ENCODE measurements at regions not wholly inside any gene's neighbourhood (a gene's known extent, or its start where the extent isn't known, plus 50 kb on each side); places are given as distances from the start of the nearest gene placed in this dataset.
A peak's percentile ranks its signal among the peaks of the same experiment; 100 is the strongest.

DNA sequence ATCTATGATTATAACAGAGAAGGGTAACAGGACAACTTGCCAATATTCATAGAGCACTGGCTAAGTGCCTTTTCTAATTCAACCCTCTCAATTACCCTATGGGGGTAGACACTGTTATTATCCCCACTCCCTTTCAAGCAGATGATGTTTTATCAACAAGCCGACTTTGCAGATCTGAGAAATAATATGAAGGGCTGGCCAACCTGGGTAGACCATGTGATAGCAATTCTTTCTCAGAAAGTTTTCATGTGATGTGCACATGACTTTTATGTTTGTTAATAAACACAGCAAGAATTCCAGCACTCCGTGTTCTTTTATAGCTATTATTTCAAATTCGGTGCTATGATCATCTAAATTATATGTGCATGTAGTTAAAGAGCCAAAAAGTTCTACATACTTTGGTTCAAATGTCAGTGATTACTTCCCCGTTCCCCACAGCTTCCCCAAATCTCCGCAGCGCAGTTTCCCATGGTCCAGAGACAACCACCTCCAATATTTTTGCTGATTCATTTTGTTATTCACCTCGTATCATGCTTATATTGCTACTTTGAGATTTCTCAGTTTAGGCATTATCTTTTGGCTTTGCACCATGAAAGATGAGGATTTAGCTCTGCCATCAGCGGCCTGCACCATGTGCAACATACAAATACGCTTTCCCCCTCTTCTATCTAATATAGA, 96.7 kb upstream of the GADD45A start:
- no peak overlapping the region for H3K18ac ChIP-seq (ENCODE audit: low read length)
- no peaks in the 10 kb centered on the region for H3K36me3 ChIP-seq (replicated peaks in 1 of 2; ENCODE audit: control insufficient read depth in 2 of 2, insufficient read depth in 2 of 2, low read length in 2 of 2)
- H2AFZ ChIP-seq (ENCODE audit: low read length), result no peak overlapping the region
- H3K9me3 ChIP-seq (replicated peaks in 1 of 2; ENCODE audit: control insufficient read depth in 2 of 2, insufficient read depth in 1 of 2, low read depth in 1 of 2, low read length in 2 of 2), result no peaks in the 10 kb centered on the region
- no peak overlapping the region for H3K23ac ChIP-seq (ENCODE audit: low read depth, low read length, poor library complexity)
- no peak overlapping the region for H3K4me2 ChIP-seq (ENCODE audit: insufficient read depth, low read length, poor library complexity, severe bottlenecking)
- no peak for DNase-seq (ENCODE audit: low spot score)
- no peak overlapping the region for H2AK5ac ChIP-seq (ENCODE audit: low read depth, low read length)
- H3K27ac ChIP-seq (replicated peaks; ENCODE audit: low read length), result no peak overlapping the region
- H3K4me3 ChIP-seq (ENCODE audit: low read length in 2 of 2), result no peak overlapping the region
- H3K4me1 ChIP-seq (ENCODE audit: control insufficient read depth in 2 of 2, insufficient read depth in 1 of 2, low read depth in 1 of 2, low read length in 2 of 2), result peaks cover 4 to 10% of the 10 kb centered on the region in 2 donors
- H2BK5ac ChIP-seq (ENCODE audit: low read length), result no peak overlapping the region
- no peak overlapping the region for H3K9ac ChIP-seq (ENCODE audit: low read depth, low read length, poor library complexity)
- no peaks in the 10 kb centered on the region for H3K27me3 ChIP-seq (ENCODE audit: control insufficient read depth in 3 of 3, insufficient read depth in 3 of 3, low read depth in 1 of 3, low read length in 3 of 3)
- no CpG with 5 or more reads among the region's 9 CpGs for WGBS, 2 donors (ENCODE audit: extremely low coverage in 2 of 2, insufficient read length in 2 of 2, insufficient replicate concordance in 1 of 2)
- H2BK12ac ChIP-seq (ENCODE audit: low read length), result no peak overlapping the region
- H3K4ac ChIP-seq (ENCODE audit: low read length), result no peak overlapping the region
- no peak overlapping the region for H2BK120ac ChIP-seq (ENCODE audit: low read depth, low read length)
- H4K91ac ChIP-seq (ENCODE audit: low read depth, low read length, poor library complexity), result no peak overlapping the region
- H3K79me1 ChIP-seq (ENCODE audit: low read depth, low read length), result no peaks in the 10 kb centered on the region
- no peak overlapping the region for H4K8ac ChIP-seq (ENCODE audit: low read depth, low read length)
- no peak overlapping the region for H2BK15ac ChIP-seq (ENCODE audit: low read length)
- no peak overlapping the region for H3K14ac ChIP-seq (ENCODE audit: low read length)

DNA sequence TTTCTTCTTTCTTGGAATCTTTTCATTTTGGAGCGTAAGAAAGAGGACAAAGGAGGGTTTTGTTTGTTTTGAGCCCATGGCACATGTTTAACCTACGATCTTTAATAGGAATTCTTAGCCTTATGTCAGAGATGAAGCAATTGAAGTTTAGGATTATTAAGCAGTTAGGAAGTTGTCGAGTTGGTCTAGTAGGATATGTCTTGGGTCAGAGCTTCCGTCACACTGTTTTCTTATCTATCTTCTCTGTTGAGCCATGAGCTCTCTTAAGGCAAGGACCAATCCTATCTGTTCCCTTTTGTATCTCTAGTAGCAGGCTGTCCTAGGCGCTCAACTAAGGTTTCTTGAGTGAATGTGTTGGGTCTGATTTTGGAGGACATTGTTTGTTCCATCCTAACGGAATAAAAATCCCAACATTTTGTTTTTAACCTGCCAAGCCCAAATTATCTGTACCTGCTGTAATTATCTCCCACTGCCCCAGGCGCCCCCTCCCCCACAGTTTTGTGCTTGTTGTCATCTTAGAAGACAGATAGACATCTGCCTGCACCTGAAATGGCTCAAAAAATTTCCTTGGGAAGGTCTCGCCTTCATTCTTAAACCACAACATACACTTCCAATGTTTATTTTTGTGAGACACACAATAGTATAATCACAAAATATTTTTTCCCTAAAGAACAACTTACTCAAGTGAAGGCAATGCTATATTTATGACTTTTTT, 95.3 kb upstream of the GADD45A start:
- WGBS, 2 donors (ENCODE audit: extremely low coverage in 2 of 2, insufficient read length in 2 of 2, insufficient replicate concordance in 1 of 2), result no CpG with 5 or more reads among the region's 8 CpGs

DNA sequence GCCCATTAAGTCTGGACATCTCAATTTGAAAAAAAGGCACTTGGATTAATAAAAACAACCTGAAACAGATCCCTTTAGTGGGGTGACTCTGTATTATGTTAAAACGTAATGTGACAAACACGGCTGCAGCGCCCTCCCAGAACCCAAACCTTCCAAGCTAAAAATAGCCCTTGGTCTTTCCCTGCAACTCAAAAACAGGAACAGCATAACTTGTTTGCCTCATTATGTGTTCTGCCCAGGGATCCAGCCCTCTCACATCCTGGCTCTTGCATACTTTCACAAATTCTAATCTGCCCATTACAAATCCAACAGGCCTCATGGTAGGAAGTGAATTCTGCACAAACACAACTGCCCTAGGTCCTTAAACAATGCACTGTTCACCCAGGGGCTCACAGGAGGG, 94.7 kb upstream of the GADD45A start:
- H2AK5ac ChIP-seq (ENCODE audit: low read depth, low read length), result no peak overlapping the region
- H2BK12ac ChIP-seq (ENCODE audit: low read length), result no peak overlapping the region
- H3K27me3 ChIP-seq (ENCODE audit: control insufficient read depth in 3 of 3, insufficient read depth in 3 of 3, low read depth in 1 of 3, low read length in 3 of 3), result no peaks in the 10 kb centered on the region
- H3K4ac ChIP-seq (ENCODE audit: low read length), result no peak overlapping the region
- H3K9me3 ChIP-seq (replicated peaks in 1 of 2; ENCODE audit: control insufficient read depth in 2 of 2, insufficient read depth in 1 of 2, low read depth in 1 of 2, low read length in 2 of 2), result no peaks in the 10 kb centered on the region
- H2BK15ac ChIP-seq (ENCODE audit: low read length), result no peak overlapping the region
- peaks cover 4 to 7% of the 10 kb centered on the region in 2 donors for H3K4me1 ChIP-seq (ENCODE audit: control insufficient read depth in 2 of 2, insufficient read depth in 1 of 2, low read depth in 1 of 2, low read length in 2 of 2)
- no peak overlapping the region for H2BK5ac ChIP-seq (ENCODE audit: low read length)
- H3K4me2 ChIP-seq (ENCODE audit: insufficient read depth, low read length, poor library complexity, severe bottlenecking), result no peak overlapping the region
- H4K91ac ChIP-seq (ENCODE audit: low read depth, low read length, poor library complexity), result no peak overlapping the region
- no peak overlapping the region for H2BK120ac ChIP-seq (ENCODE audit: low read depth, low read length)
- H3K9ac ChIP-seq (ENCODE audit: low read depth, low read length, poor library complexity), result no peak overlapping the region
- H3K4me3 ChIP-seq (ENCODE audit: low read length in 2 of 2), result no peak overlapping the region
- H3K23ac ChIP-seq (ENCODE audit: low read depth, low read length, poor library complexity), result no peak overlapping the region
- no peaks in the 10 kb centered on the region for H3K79me1 ChIP-seq (ENCODE audit: low read depth, low read length)
- peak overlapping the region; percentile 38 for H2AFZ ChIP-seq (ENCODE audit: low read length)
- no peak overlapping the region for H3K27ac ChIP-seq (replicated peaks; ENCODE audit: low read length)
- no peak overlapping the region for H4K8ac ChIP-seq (ENCODE audit: low read depth, low read length)
- no peak overlapping the region for H3K14ac ChIP-seq (ENCODE audit: low read length)
- no peak for DNase-seq (ENCODE audit: low spot score)
- H3K36me3 ChIP-seq (replicated peaks in 1 of 2; ENCODE audit: control insufficient read depth in 2 of 2, insufficient read depth in 2 of 2, low read length in 2 of 2), result no peaks in the 10 kb centered on the region
- whole genome bisulfite sequencing, 2 donors (ENCODE audit: extremely low coverage in 2 of 2, insufficient read length in 2 of 2, insufficient replicate concordance in 1 of 2), result no CpG with 5 or more reads among the region's 3 CpGs
- no peak overlapping the region for H3K18ac ChIP-seq (ENCODE audit: low read length)

More for the DNA sequence above, 95.3 kb upstream of the GADD45A start:
- H4K8ac ChIP-seq (ENCODE audit: low read depth, low read length), result no peak overlapping the region
- H3K4me1 ChIP-seq (ENCODE audit: control insufficient read depth in 2 of 2, insufficient read depth in 1 of 2, low read depth in 1 of 2, low read length in 2 of 2), result peaks cover 4 to 7% of the 10 kb centered on the region in 2 donors
- H3K79me1 ChIP-seq (ENCODE audit: low read depth, low read length), result no peaks in the 10 kb centered on the region
- no peaks in the 10 kb centered on the region for H3K27me3 ChIP-seq (ENCODE audit: control insufficient read depth in 3 of 3, insufficient read depth in 3 of 3, low read depth in 1 of 3, low read length in 3 of 3)
- no peaks in the 10 kb centered on the region for H3K9me3 ChIP-seq (replicated peaks in 1 of 2; ENCODE audit: control insufficient read depth in 2 of 2, insufficient read depth in 1 of 2, low read depth in 1 of 2, low read length in 2 of 2)
- no peak overlapping the region for H3K18ac ChIP-seq (ENCODE audit: low read length)
- no peak overlapping the region for H3K23ac ChIP-seq (ENCODE audit: low read depth, low read length, poor library complexity)
- H4K91ac ChIP-seq (ENCODE audit: low read depth, low read length, poor library complexity), result no peak overlapping the region
- DNase-seq (ENCODE audit: low spot score), result no peak
- H2BK15ac ChIP-seq (ENCODE audit: low read length), result no peak overlapping the region
- no peak overlapping the region for H3K4me2 ChIP-seq (ENCODE audit: insufficient read depth, low read length, poor library complexity, severe bottlenecking)
- H3K14ac ChIP-seq (ENCODE audit: low read length), result no peak overlapping the region
- no peaks in the 10 kb centered on the region for H3K36me3 ChIP-seq (replicated peaks in 1 of 2; ENCODE audit: control insufficient read depth in 2 of 2, insufficient read depth in 2 of 2, low read length in 2 of 2)
- H3K27ac ChIP-seq (replicated peaks; ENCODE audit: low read length), result no peak overlapping the region
- no peak overlapping the region for H2AK5ac ChIP-seq (ENCODE audit: low read depth, low read length)
- H3K4ac ChIP-seq (ENCODE audit: low read length), result no peak overlapping the region
- no peak overlapping the region for H3K4me3 ChIP-seq (ENCODE audit: low read length in 2 of 2)
- H2BK12ac ChIP-seq (ENCODE audit: low read length), result no peak overlapping the region
- no peak overlapping the region for H3K9ac ChIP-seq (ENCODE audit: low read depth, low read length, poor library complexity)
- no peak overlapping the region for H2BK5ac ChIP-seq (ENCODE audit: low read length)
- H2BK120ac ChIP-seq (ENCODE audit: low read depth, low read length), result no peak overlapping the region
- H2AFZ ChIP-seq (ENCODE audit: low read length), result no peak overlapping the region

DNA sequence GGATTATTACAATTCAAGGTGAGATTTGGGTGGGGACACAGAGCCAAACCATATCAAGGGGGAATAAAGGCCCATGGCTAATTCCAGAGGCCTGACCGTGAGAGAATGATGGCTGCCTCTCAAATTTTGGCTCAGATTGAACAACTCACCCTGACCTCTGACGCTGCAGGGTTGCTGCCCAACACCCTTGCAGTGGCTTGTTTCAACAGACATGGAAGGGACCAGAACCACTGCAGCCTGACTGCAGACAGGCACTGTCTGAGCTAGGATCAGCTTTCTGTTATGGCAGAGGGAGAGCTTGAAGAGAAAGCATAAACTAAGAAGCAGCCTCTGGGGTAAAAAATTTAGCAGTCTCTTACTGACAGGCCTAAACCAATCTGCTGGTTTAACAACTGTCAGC, 90.2 kb upstream of the GADD45A start:
- H3K27me3 ChIP-seq (ENCODE audit: control insufficient read depth in 3 of 3, insufficient read depth in 3 of 3, low read depth in 1 of 3, low read length in 3 of 3), result no peaks in the 10 kb centered on the region
- H3K36me3 ChIP-seq (replicated peaks in 1 of 2; ENCODE audit: control insufficient read depth in 2 of 2, insufficient read depth in 2 of 2, low read length in 2 of 2), result no peaks in the 10 kb centered on the region
- no peak overlapping the region for H3K4ac ChIP-seq (ENCODE audit: low read length)
- H3K27ac ChIP-seq (replicated peaks; ENCODE audit: low read length), result no peak overlapping the region
- peak overlapping the region; percentile 30 for H3K9ac ChIP-seq (ENCODE audit: low read depth, low read length, poor library complexity)
- no peaks in the 10 kb centered on the region for H3K9me3 ChIP-seq (replicated peaks in 1 of 2; ENCODE audit: control insufficient read depth in 2 of 2, insufficient read depth in 1 of 2, low read depth in 1 of 2, low read length in 2 of 2)
- no peak overlapping the region for H2AFZ ChIP-seq (ENCODE audit: low read length)
- H3K79me1 ChIP-seq (ENCODE audit: low read depth, low read length), result no peaks in the 10 kb centered on the region
- H4K91ac ChIP-seq (ENCODE audit: low read depth, low read length, poor library complexity), result no peak overlapping the region
- H4K8ac ChIP-seq (ENCODE audit: low read depth, low read length), result no peak overlapping the region
- H3K23ac ChIP-seq (ENCODE audit: low read depth, low read length, poor library complexity), result no peak overlapping the region
- no CpG with 5 or more reads among the region's 2 CpGs for WGBS, 2 donors (ENCODE audit: extremely low coverage in 2 of 2, insufficient read length in 2 of 2, insufficient replicate concordance in 1 of 2)
- peaks cover 2 to 5% of the 10 kb centered on the region in 2 donors for H3K4me1 ChIP-seq (ENCODE audit: control insufficient read depth in 2 of 2, insufficient read depth in 1 of 2, low read depth in 1 of 2, low read length in 2 of 2)
- H2BK120ac ChIP-seq (ENCODE audit: low read depth, low read length), result no peak overlapping the region
- H3K4me3 ChIP-seq (ENCODE audit: low read length in 2 of 2), result no peak overlapping the region
- H3K4me2 ChIP-seq (ENCODE audit: insufficient read depth, low read length, poor library complexity, severe bottlenecking), result no peak overlapping the region
- H2BK5ac ChIP-seq (ENCODE audit: low read length), result no peak overlapping the region
- no peak overlapping the region for H2BK12ac ChIP-seq (ENCODE audit: low read length)
- H3K18ac ChIP-seq (ENCODE audit: low read length), result no peak overlapping the region
- no peak overlapping the region for H3K14ac ChIP-seq (ENCODE audit: low read length)
- no peak for DNase-seq (ENCODE audit: low spot score)
- H2AK5ac ChIP-seq (ENCODE audit: low read depth, low read length), result no peak overlapping the region
- H2BK15ac ChIP-seq (ENCODE audit: low read length), result no peak overlapping the region

Data from neuronal stem cell (in vitro differentiated cells).